ENCODE measurements at regions not wholly inside any gene's neighbourhood (a gene's known extent, or its start where the extent isn't known, plus 50 kb on each side); places are given as distances from the start of the nearest gene placed in this dataset.
"Not testable (repeated sequence)": the region's sequence is repeated elsewhere in the genome, so short reads cannot be mapped to it uniquely, and the experiment has no call there.

GRCh38 chr16:86219655-86220445 lies 290.5 kb upstream of the FOXF1 start:
- no peak for DNase-seq

GRCh38 chr16:86220561-86220960 lies 289.8 kb upstream of the FOXF1 start:
- DNase-seq = no peak

- no peak for DNase-seq
Observed at GRCh38 chr16:86221085-86221484, 289.2 kb upstream of the FOXF1 start.

- no peak for DNase-seq
Observed at GRCh38 chr16:86222547-86222946, 287.8 kb upstream of the FOXF1 start.

- DNase-seq = no peak
Observed at GRCh38 chr16:86222965-86223551, 287.3 kb upstream of the FOXF1 start.

GRCh38 chr16:86224126-86224525 lies 286.2 kb upstream of the FOXF1 start:
- DNase-seq = no peak

- no peak for DNase-seq
Observed at GRCh38 chr16:86224629-86225028, 285.7 kb upstream of the FOXF1 start.

- DNase-seq = no peak
Observed at GRCh38 chr16:86225905-86226371, 284.4 kb upstream of the FOXF1 start.

- DNase-seq = no peak
Observed at GRCh38 chr16:86227041-86227440, 283.3 kb upstream of the FOXF1 start.

- no peak for DNase-seq
Observed at GRCh38 chr16:86227801-86228200, 282.5 kb upstream of the FOXF1 start.

GRCh38 chr16:86228713-86229112 lies 281.6 kb upstream of the FOXF1 start:
- DNase-seq = no peak

- DNase-seq = no peak
Observed at GRCh38 chr16:86229283-86229682, 281.0 kb upstream of the FOXF1 start.

- no peak for DNase-seq
Observed at GRCh38 chr16:86229866-86230656, 280.3 kb upstream of the FOXF1 start.

GRCh38 chr16:86231321-86231995 lies 278.9 kb upstream of the FOXF1 start:
- DNase-seq = no peak

- DNase-seq = no peak
Observed at GRCh38 chr16:86231996-86232350, 278.4 kb upstream of the FOXF1 start.

GRCh38 chr16:86232496-86232895 lies 277.8 kb upstream of the FOXF1 start:
- DNase-seq = no peak

- not testable (repeated sequence) for DNase-seq
Observed at GRCh38 chr16:86233506-86233905, 276.8 kb upstream of the FOXF1 start.

- DNase-seq = no peak
Observed at GRCh38 chr16:86239381-86239780, 270.9 kb upstream of the FOXF1 start.

- DNase-seq = no peak
Observed at GRCh38 chr16:86240716-86241363, 269.5 kb upstream of the FOXF1 start.

- no peak for DNase-seq
Observed at GRCh38 chr16:86241681-86242080, 268.6 kb upstream of the FOXF1 start.

- DNase-seq = no peak
Observed at GRCh38 chr16:86242244-86243122, 267.8 kb upstream of the FOXF1 start.

- DNase-seq = no peak
Observed at GRCh38 chr16:86243123-86243473, 267.2 kb upstream of the FOXF1 start.
